Prostate gland (tissue), 2 donors: ENCODE measurements at regions not wholly inside any gene's neighbourhood (a gene's known extent, or its start where the extent isn't known, plus 50 kb on each side); places are given as distances from the start of the nearest gene placed in this dataset.

Experiments used
- CTCF ChIP-seq, 4 experiments: fragments of 200-600 bp in 2 of 4; fragments of 450-650 bp in 2 of 4; sonication (generic) in 2 of 4; IDR thresholded peaks; 1 replicate in 3 of 4; 2 replicates in 1 of 4; pipeline ENCODE4 v1.5.1; 2016 to 2019; ENCODE audit warnings: antibody characterized with exemption in 4 of 4, mild to moderate bottlenecking in 2 of 4, moderate library complexity in 2 of 4
- POLR2A ChIP-seq: fragments of 450-650 bp; IDR thresholded peaks from one replicate; pipeline ENCODE4 v1.6.1; 2016; ENCODE audit warnings: antibody characterized with exemption, mild to moderate bottlenecking

- TF ChIP-seq CTCF (IDR thresholded peaks at IDR 0.05) (no peak), POLR2A (no peak)
These were observed 183.3 kb upstream of the SYNPR start for GRCh38 chr3:63094642-63095408.
